Adipose tissue (tissue), 3 donors: ENCODE measurements at regions not wholly inside any gene's neighbourhood (a gene's known extent, or its start where the extent isn't known, plus 50 kb on each side); places are given as distances from the start of the nearest gene placed in this dataset.

Experiments
- H3K27ac ChIP-seq: one replicate; pipeline ENCODE4 v1.5.1; 2013; ENCODE audit warnings: low read depth, low read length
- WGBS, 3 donors: extraction: QIAGEN DNeasy Blood & Tissue Kit; methylation state at CpG; one replicate each; pipeline ENCODE4 v1.1.7; 2013; 5-methylcytosine and 5-hydroxymethylcytosine counted together
- donor health status: healthy with polysubstance abuse.
- donor health status: Bipolar disorder and iron deficiency.
- donor health status: healthy.

GRCh38 chr5:4065472-4066320 lies 470.1 kb downstream of the IRX1 start:
- WGBS, 3 donors = 43 to 62% (median 60%) methylated on average over 11 of the region's 11 CpGs
- H3K27ac ChIP-seq = no peak overlapping the region

GRCh38 chr5:4068171-4068570 lies 472.5 kb downstream of the IRX1 start:
- no peak overlapping the region for H3K27ac ChIP-seq
- 75 to 84% (median 81%) methylated on average over 6 of the region's 6 CpGs for WGBS, 3 donors

- no peak overlapping the region for H3K27ac ChIP-seq
- WGBS, 3 donors = 61 to 81% (median 79%) methylated on average over 5 of the region's 5 CpGs
These were observed 482.9 kb downstream of the IRX1 start for GRCh38 chr5:4078544-4078943.

GRCh38 chr5:4079831-4080230 lies 484.2 kb downstream of the IRX1 start:
- H3K27ac ChIP-seq = no peak overlapping the region
- WGBS, 3 donors = 7 to 38% (median 23%) methylated on average over 1 of the region's 1 CpG

- 78 to 92% (median 86%) methylated on average over 3 of the region's 3 CpGs for WGBS, 3 donors
- no peak overlapping the region for H3K27ac ChIP-seq
These were observed 484.7 kb downstream of the IRX1 start for GRCh38 chr5:4080370-4080769.

GRCh38 chr5:4081059-4081458 lies 485.4 kb downstream of the IRX1 start:
- H3K27ac ChIP-seq = no peak overlapping the region
- 81 to 91% (median 90%) methylated on average over 5 of the region's 5 CpGs for WGBS, 3 donors

GRCh38 chr5:4081466-4081865 lies 485.8 kb downstream of the IRX1 start:
- WGBS, 3 donors = 53 to 71% (median 70%) methylated on average over 5 of the region's 5 CpGs
- H3K27ac ChIP-seq = no peak overlapping the region

GRCh38 chr5:4082966-4083564 lies 487.4 kb downstream of the IRX1 start:
- 71 to 75% (median 74%) methylated on average over 6 of the region's 6 CpGs for WGBS, 3 donors
- H3K27ac ChIP-seq = no peak overlapping the region

- 77 to 86% (median 86%) methylated on average over 13 of the region's 13 CpGs for WGBS, 3 donors
- no peak overlapping the region for H3K27ac ChIP-seq
These were observed 488.1 kb downstream of the IRX1 start for GRCh38 chr5:4083591-4084337.

- no peak overlapping the region for H3K27ac ChIP-seq
- 64 to 90% (median 89%) methylated on average over 4 of the region's 4 CpGs for WGBS, 3 donors
These were observed 490.4 kb downstream of the IRX1 start for GRCh38 chr5:4086081-4086480.

GRCh38 chr5:4087110-4087509 lies 491.5 kb downstream of the IRX1 start:
- H3K27ac ChIP-seq = no peak overlapping the region
- WGBS, 3 donors = 69 to 84% (median 81%) methylated on average over 8 of the region's 8 CpGs

- H3K27ac ChIP-seq = no peak overlapping the region
- WGBS, 3 donors = 84 to 89% (median 88%) methylated on average over 1 of the region's 1 CpG
These were observed 493.5 kb downstream of the IRX1 start for GRCh38 chr5:4089087-4089486.

GRCh38 chr5:4093236-4093635 lies 497.6 kb downstream of the IRX1 start:
- WGBS, 3 donors = 80 to 84% (median 81%) methylated on average over 15 of the region's 15 CpGs
- H3K27ac ChIP-seq = no peak overlapping the region

GRCh38 chr5:4093970-4094369 lies 498.3 kb downstream of the IRX1 start:
- H3K27ac ChIP-seq = no peak overlapping the region
- WGBS, 3 donors = 67 to 77% (median 74%) methylated on average over 4 of the region's 4 CpGs

GRCh38 chr5:4095918-4096630 lies 500.4 kb downstream of the IRX1 start:
- no peak overlapping the region for H3K27ac ChIP-seq
- WGBS, 3 donors = 63 to 78% (median 73%) methylated on average over 14 of the region's 14 CpGs

GRCh38 chr5:4097199-4097598 lies 501.6 kb downstream of the IRX1 start:
- no peak overlapping the region for H3K27ac ChIP-seq
- WGBS, 3 donors = 62 to 71% (median 63%) methylated on average over 6 of the region's 6 CpGs

- no peak overlapping the region for H3K27ac ChIP-seq
- 70 to 91% (median 91%) methylated on average over 9 of the region's 9 CpGs for WGBS, 3 donors
These were observed 502.6 kb downstream of the IRX1 start for GRCh38 chr5:4098226-4098625.

- 63 to 75% (median 68%) methylated on average over 7 of the region's 7 CpGs for WGBS, 3 donors
- no peak overlapping the region for H3K27ac ChIP-seq
These were observed 503.8 kb downstream of the IRX1 start for GRCh38 chr5:4099386-4099785.

- H3K27ac ChIP-seq = no peak overlapping the region
- 53 to 74% (median 62%) methylated on average over 14 of the region's 14 CpGs for WGBS, 3 donors
These were observed 505.1 kb downstream of the IRX1 start for GRCh38 chr5:4100739-4101138.
